Activated gamma-delta T cell treated with anti-CD3 and anti-CD28 coated beads, Interleukin-2, amount 50 U/mL, for 16 hours (primary cell): ENCODE measurements at regions not wholly inside any gene's neighbourhood (a gene's known extent, or its start where the extent isn't known, plus 50 kb on each side); places are given as distances from the start of the nearest gene placed in this dataset.
A peak's percentile ranks its signal among the peaks of the same experiment; 100 is the strongest.
"Not testable (repeated sequence)": the region's sequence is repeated elsewhere in the genome, so short reads cannot be mapped to it uniquely, and the experiment has no call there.

Experiments used
- DNase-seq: peaks from one replicate; pipeline ENCODE4 v3.0.0-alpha.2; 2020; ENCODE audit warnings: low read depth

DNA sequence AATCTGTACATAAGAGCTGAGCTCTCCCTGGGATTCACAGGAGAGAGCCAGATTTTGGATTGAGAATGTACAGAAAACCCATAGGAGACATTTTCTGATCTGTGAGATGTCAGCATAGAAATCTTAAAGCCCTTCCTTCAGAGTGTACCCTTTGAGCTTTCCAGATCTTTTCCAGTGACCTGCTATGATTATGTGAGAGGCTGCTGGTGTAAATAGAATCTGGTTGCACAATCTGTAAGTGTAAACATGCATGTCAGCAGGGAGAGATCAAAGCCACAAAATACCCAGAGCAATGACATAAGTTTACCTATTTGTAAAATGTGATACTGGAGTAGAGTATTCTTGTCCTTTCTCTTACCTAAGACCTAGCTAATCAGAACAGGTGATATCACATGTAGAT is 471.9 kb downstream of the FOXD4L5 start:
- DNase-seq, result not testable (repeated sequence)

DNA sequence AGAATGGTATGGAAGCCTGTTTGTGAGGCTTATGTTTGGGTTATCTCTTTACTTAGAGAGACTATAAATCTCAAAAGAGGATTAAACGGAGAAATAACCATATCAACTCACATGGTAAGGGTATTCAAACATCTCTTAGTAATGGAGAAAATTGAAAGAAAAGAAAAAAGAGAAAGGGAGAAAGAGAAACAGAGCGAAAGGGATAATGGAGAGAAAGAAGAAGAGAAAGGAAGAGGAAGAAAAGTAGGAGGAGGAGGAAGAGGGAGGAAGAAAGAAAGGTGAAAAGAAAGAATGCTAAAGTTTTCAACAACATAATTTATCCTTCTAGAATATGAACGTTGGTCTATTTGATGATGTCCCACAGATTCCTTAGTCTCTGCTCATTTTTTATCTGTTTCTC is 506.3 kb downstream of the FOXD4L5 start:
- not testable (repeated sequence) for DNase-seq

DNA sequence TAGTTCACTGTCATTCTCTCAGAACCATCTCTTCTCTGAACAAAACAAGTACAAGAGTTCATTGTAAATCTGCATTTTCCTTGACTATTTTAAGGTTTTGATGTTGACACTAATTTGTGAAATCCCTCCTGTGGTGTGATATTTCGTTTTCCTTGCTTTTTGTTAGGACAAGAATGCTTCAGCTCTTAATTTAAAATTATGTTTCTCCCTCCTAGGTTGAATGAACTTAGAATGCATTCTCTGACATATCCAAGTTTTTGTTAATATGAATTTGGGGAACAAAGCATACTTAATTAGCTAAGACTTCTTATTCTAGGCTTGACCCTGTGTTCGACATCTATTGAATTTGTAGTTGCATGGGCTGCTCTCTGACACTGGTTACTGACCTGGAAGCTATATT is 508.7 kb downstream of the FOXD4L5 start:
- DNase-seq, result not testable (repeated sequence)

DNA sequence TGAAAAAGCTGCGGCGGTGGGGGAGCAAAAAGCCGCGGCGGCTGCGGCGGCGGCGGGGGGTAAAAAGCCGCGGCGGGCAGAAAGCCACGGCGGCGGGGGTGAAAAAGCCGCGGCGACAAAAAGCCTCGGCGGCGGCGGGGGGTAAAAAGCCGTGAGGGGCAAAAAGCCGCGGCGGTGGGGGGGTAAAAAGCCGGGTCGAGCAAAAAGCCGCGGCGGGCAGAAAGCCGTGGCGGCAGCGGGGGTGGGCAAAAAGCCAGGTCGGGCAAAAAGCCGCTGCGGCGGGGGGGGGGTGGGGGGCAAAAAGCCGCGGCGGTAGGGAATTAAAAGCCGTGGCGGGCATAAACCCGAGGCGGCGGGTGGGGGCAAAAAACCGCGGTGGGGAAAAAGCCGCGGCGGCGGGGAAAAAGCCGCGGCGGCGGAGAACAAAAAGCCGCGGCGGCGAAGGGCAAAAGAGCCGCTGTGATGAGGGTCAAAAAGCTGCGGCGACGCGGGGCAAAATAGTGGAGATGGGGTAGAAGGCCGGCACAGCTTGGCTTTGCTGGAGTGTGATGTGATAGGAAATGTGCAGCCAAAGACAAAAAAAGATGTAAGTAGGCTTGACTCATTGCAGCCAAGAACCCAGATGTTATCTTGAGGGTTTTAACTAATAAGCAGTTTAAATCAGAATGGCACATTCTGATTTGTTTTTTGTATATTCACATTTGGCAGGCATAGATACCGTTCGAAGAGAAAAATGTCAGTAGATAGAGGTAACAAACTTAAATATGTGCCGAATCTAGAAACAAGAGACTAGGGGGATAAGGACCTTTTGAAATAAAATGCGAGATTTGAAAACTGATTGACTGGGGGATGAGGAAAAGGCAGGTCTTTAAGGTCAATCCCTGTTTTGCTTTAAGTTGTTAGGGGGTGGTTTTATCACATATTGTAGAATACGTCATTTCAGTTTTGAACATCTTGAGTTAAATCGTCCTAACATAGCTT is 509.9 kb downstream of the FOXD4L5 start:
- peak; percentile 3 for DNase-seq

DNA sequence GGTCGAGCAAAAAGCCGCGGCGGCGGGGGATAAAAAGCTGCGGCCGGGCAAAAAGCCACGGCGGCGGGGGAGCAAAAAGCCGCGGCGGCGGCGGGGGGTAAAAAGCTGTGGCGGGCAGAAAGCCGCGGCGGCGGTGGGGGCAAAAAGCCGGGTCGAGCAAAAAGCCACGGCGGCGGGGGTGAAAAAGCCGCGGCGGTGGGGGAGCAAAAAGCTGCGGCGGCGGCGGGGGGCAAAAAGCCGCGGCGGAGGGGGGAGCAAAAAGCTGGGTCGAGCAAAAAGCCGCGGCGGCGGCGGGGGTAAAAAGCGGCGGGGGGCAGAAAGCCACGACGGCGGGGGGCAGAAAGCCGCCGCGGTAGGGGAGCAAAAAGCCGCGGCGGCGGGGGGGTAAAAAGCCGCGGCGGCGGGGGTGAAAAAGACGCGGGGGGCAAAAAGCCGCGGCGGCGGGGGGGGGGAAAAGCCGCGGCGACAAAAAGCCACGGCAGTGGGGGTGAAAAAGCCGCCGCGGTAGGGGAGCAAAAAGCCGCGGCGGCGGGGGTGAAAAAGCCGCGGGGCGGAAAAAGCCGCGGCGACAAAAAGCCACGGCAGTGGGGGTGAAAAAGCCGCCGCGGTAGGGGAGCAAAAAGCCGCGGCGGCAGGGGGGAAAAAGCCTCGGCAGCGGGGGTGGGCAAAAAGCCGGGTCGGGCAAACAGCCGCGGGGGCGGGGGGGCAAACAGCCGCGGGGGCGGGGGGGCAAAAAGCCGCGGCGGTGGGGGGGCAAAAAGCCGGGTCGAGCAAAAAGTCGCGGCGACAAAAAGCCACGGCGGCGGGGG is 510.8 kb downstream of the FOXD4L5 start:
- peak; percentile 4 for DNase-seq

DNA sequence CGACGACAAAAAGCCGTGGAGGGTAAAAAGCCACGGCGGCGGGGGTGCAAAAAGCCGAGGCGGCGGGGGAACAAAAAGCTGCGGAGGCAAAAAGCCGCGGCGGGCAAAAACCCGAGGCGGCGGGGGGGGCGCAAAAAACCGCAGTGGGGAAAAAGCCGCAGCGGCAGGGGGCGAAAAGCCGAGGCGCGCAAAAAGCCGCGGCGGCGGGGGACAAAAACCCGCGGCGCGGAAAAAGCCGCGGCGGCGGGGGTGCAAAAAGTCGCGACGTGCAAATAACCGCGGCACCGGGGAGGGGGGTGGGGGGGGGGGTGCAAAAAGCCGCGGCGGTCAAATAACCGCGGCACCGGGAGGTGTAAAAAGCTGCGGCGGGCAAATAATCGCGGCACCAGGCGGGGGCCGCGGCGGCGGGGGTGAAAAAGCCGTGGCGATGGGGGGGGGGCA is 511.5 kb downstream of the FOXD4L5 start:
- DNase-seq, result peak; percentile 0

DNA sequence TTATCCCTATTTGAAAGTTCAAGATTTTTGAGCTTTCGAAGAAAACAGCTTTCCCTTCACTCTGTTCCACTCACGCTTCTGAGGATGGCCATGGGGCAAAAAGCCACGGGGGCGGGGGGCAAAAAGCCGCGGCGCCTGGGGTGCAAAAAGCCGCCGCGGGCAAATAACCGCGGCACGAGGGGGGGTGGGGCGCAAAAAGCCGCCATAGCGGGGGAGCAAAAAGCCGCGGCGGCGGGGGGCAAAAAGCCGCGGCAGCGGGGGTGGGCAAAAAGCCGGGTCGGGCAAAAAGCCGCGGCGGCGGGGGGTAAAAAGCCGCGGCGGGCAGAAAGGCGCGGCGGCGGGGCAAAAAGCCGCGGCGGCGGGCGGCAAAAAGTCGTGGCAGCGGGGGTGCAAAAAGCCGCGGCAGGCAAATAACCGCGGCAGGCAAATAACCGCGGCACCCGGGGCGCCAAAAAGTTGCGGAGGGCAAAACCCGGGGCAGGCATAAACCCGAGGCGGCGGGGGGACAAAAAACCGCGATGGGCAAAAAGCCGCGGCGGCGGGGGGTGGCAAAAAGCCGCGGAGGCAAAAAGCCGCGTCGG is 512.2 kb downstream of the FOXD4L5 start:
- DNase-seq, result not testable (repeated sequence)

DNA sequence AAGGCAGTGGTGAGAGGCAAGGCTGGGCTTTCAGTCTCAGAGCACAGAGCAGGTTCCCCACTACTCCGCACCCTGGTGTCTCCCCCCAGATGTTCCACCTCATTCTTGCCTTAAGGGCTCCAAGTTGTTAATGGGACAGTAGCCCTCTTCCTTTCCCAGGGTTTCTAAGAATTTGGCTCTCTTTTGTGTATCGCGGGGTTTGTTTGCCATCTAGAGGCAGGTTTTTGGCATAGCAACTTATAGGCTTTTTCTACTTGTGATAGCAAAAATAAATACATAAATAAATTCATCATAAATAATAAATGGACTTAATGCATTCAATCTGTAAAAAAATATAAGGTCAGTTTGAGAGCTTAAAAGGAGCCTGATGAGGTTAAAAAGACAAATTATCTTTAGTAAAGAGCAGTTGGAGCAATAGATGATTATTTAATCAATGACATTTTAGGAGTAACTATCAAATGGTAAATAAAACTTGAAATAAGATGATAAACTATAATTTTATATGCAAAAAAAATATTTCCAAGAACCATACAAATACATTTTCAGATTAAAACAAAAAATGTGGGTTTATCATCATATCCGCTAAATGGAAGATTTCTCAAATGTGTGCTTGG is 512.8 kb downstream of the FOXD4L5 start:
- not testable (repeated sequence) for DNase-seq
